Fibroblast of the aortic adventitia (primary cell): ENCODE measurements at regions not wholly inside any gene's neighbourhood (a gene's known extent, or its start where the extent isn't known, plus 50 kb on each side); places are given as distances from the start of the nearest gene placed in this dataset.
"Not testable (repeated sequence)": the region's sequence is repeated elsewhere in the genome, so short reads cannot be mapped to it uniquely, and the experiment has no call there.

Experiments
- DNase-seq: peaks from one replicate; pipeline ENCODE4 v3.0.0-alpha.2; 2010; ENCODE audit warnings: low read depth
- H3K4me3 ChIP-seq: 2 replicates; pipeline ENCODE4 v1.5.1; 2011; ENCODE audit warnings: low read depth, mild to moderate bottlenecking, control low read depth, low read length, moderate library complexity
- TF ChIP-seq, protein P1 (sequence below): IDR thresholded peaks from 2 replicates; pipeline ENCODE4 v1.5.1; 2011; ENCODE audit warnings: mild to moderate bottlenecking, low read length, control low read depth, inconsistent platforms; ENCODE audit not compliant: insufficient read depth

- TF ChIP-seq, protein P1, sequence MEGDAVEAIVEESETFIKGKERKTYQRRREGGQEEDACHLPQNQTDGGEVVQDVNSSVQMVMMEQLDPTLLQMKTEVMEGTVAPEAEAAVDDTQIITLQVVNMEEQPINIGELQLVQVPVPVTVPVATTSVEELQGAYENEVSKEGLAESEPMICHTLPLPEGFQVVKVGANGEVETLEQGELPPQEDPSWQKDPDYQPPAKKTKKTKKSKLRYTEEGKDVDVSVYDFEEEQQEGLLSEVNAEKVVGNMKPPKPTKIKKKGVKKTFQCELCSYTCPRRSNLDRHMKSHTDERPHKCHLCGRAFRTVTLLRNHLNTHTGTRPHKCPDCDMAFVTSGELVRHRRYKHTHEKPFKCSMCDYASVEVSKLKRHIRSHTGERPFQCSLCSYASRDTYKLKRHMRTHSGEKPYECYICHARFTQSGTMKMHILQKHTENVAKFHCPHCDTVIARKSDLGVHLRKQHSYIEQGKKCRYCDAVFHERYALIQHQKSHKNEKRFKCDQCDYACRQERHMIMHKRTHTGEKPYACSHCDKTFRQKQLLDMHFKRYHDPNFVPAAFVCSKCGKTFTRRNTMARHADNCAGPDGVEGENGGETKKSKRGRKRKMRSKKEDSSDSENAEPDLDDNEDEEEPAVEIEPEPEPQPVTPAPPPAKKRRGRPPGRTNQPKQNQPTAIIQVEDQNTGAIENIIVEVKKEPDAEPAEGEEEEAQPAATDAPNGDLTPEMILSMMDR, result no peak
- no peak for DNase-seq
- H3K4me3 ChIP-seq, result no peak overlapping the region
Observed at GRCh38 chr6:81601918-81602317, 150.6 kb downstream of the TENT5A start.

- not testable (repeated sequence) for DNase-seq, H3K4me3 ChIP-seq
Observed at GRCh38 chr6:81600488-81600887, 152.0 kb downstream of the TENT5A start.

DNA sequence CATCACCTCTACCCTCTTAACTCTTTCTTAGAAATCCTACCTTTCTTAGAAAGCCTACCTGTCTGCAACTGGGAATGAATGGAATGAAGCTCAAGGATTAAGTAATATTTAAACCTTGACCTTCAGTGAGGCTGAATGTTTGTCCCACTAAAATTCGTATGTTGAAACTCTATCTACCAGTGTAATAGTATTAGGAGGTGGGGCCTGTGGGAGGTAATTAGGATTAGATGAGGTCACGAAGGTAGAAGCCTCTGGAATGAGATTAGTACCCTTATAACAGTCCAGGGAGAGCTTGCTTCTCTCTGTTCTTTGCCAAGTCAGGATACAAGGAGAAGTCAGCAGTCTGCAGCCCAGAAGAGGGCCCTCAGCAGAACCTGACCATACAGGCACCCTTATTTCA, 158.0 kb downstream of the TENT5A start:
- TF ChIP-seq, protein P1, result no peak
- no peak overlapping the region for H3K4me3 ChIP-seq
- DNase-seq, result no peak

- TF ChIP-seq, protein P1, result no peak
- no peak for DNase-seq
- H3K4me3 ChIP-seq, result no peak overlapping the region
Observed at GRCh38 chr6:81590314-81590691, 162.2 kb downstream of the TENT5A start.

DNA sequence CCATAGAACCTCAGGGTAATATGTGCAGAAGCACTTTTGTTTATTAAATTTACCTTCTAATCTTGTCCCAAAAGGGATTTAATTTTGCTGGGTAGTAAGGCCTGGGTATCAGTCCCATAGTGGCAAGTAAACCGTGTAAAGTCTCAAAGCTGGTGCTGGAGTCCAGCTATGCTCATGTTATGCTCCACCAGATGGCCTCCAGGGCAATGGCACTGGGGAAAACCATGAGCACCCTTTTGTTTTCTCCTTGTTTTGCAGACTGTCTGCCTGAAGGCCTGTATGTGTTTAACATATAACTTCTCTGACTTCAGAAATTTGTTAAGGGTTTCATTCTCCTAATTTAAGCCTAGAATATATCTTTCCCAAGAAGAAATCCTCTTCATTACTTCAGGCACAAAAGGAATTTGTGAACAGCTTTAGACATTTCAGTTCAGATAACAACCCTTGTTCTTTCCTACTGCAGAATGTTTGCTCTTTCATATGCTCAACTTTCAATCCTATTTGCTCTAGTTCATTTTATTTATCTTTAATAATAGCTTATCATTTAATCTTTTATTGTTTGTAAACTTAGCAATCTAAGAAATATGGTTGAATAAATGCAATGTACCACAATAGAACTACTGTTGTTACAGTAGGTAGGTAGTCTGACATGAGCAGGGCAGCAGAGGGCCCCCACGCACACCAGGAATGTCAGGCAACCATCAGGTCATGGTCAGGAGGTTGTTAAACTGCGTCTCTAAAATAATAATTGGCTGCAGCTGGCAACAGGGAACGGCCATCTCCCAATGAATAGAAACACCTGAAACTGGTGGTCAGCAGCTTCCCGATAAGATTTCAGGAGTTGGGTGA, 162.8 kb downstream of the TENT5A start:
- DNase-seq, result no peak
- H3K4me3 ChIP-seq, result no peak overlapping the region
- TF ChIP-seq, protein P1, result no peak

DNA sequence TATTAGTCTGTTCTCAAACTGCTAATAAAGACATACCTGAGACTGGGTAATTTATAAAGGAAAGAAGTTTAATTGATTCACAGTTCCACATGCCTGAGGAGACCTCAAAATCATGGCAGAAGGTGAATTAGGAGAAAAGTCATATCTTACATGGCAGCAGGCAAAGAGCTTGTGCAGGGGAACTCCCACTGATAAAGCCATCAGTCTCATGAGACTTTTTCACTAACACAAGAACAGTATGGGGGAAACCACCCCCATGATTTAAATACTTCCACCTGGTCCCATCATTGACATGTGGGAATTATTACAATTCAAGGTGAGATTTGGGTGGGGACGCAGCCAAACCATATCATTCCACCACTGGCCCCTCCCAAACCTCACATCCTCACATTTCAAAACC, 166.8 kb downstream of the TENT5A start:
- not testable (repeated sequence) for H3K4me3 ChIP-seq, DNase-seq

DNA sequence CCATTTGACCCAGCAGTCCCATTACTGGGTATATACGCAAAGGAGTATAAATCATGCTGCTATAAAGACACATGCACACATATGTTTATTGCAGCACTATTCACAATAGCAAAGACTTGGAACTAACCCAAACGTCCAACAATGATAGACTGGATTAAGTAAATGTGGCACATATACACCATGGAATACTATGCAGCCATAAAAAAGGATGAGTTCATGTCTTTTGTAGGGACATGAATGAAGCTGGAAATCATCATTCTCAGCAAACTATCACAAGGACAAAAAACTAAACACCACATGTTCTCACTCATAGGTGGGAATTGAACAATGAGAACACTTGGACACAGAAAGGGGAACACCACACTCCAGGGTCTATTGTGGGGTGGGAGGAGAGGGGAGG, 168.3 kb downstream of the TENT5A start:
- DNase-seq, H3K4me3 ChIP-seq: not testable (repeated sequence)

DNA sequence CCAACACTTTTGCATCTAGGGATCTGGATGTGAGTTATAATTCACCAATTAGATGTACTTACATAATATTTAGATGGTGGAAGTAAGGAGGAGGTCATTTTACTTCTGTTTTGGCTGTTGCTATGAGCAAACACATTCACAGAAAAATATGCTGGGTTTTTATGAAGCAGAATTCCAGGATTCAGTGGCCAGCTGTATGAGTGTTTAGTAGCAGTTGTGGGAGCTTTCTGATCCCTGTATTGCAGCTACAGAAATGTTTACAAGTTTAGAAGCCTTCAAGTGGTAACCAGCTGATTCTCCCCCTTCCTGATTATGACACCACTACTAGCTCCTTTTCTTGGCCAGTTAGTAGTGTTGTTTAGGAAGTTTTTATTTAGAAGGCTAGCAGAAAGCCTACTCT, 177.0 kb downstream of the TENT5A start:
- H3K4me3 ChIP-seq, result no peak overlapping the region
- DNase-seq, result no peak
- TF ChIP-seq, protein P1, result no peak
